ENCODE measurements at regions not wholly inside any gene's neighbourhood (a gene's known extent, or its start where the extent isn't known, plus 50 kb on each side); places are given as distances from the start of the nearest gene placed in this dataset.

GRCh38 chr4:111480510-111480909, 664.7 kb upstream of the FAM241A start:
- Histone ChIP-seq H3K36me3 (ENCODE audit: control insufficient read depth in 1 of 2, insufficient read depth in 2 of 2, low read length in 1 of 2) (no peaks in the 10 kb centered on the region), H3K27me3 (ENCODE audit: control insufficient read depth in 1 of 2, insufficient read depth in 2 of 2, low read length in 1 of 2) (no peaks in the 10 kb centered on the region), H3K27ac (ENCODE audit: low read depth in 1 of 2, low read length in 2 of 2) (no peak overlapping the region), H3K4me3 (ENCODE audit: low read length in 2 of 2) (no peak overlapping the region), H3K9me3 (ENCODE audit: control insufficient read depth, low read length) (no peaks in the 10 kb centered on the region), H3K4me1 (ENCODE audit: control insufficient read depth in 1 of 2, insufficient read depth in 2 of 2, low read length in 2 of 2) (no peaks in the 10 kb centered on the region)
- no peak for DNase-seq
- ATAC-seq (ENCODE audit: low FRiP score): no peak
- intact Hi-C loops (cut with DNase I): loop anchor here in 1 of 2 donors (10.0 kb wide), 1 partner anchor 346 kb away; no protein-coding TSS in a partner anchor

- Histone ChIP-seq H3K27me3 (ENCODE audit: control insufficient read depth in 1 of 2, insufficient read depth in 2 of 2, low read length in 1 of 2) (no peaks in the 10 kb centered on the region), H3K4me3 (ENCODE audit: low read length in 2 of 2) (no peak overlapping the region), H3K36me3 (ENCODE audit: control insufficient read depth in 1 of 2, insufficient read depth in 2 of 2, low read length in 1 of 2) (no peaks in the 10 kb centered on the region), H3K27ac (ENCODE audit: low read depth in 1 of 2, low read length in 2 of 2) (no peak overlapping the region), H3K9me3 (ENCODE audit: control insufficient read depth, low read length) (no peaks in the 10 kb centered on the region), H3K4me1 (ENCODE audit: control insufficient read depth in 1 of 2, insufficient read depth in 2 of 2, low read length in 2 of 2) (no peaks in the 10 kb centered on the region)
- peak in 1 of 2 donors; percentile 49 for DNase-seq
- WGBS, 2 donors: 93 to 94% methylated on average over 8 of the region's 8 CpGs
- intact Hi-C loops (cut with DNase I): loop anchor here in 1 of 2 donors (10.0 kb wide), 1 partner anchor 349 kb away; no protein-coding TSS in a partner anchor
- no peak for ATAC-seq (ENCODE audit: low FRiP score)
Observed at GRCh38 chr4:111483375-111484169, 661.7 kb upstream of the FAM241A start.

- ATAC-seq (ENCODE audit: low FRiP score): no peak
- H3K36me3 ChIP-seq (ENCODE audit: control insufficient read depth in 1 of 2, insufficient read depth in 2 of 2, low read length in 1 of 2): no peaks in the 10 kb centered on the region
- 0 to 4% methylated on average over 1 of the region's 1 CpG for WGBS, 2 donors
- H3K27ac ChIP-seq (ENCODE audit: low read depth in 1 of 2, low read length in 2 of 2): no peak overlapping the region
- H3K4me1 ChIP-seq (ENCODE audit: control insufficient read depth in 1 of 2, insufficient read depth in 2 of 2, low read length in 2 of 2): no peaks in the 10 kb centered on the region
- no peak for DNase-seq
- no peaks in the 10 kb centered on the region for H3K27me3 ChIP-seq (ENCODE audit: control insufficient read depth in 1 of 2, insufficient read depth in 2 of 2, low read length in 1 of 2)
- no peaks in the 10 kb centered on the region for H3K9me3 ChIP-seq (ENCODE audit: control insufficient read depth, low read length)
- intact Hi-C loops (cut with DNase I): no loop called here
- H3K4me3 ChIP-seq (ENCODE audit: low read length in 2 of 2): no peak overlapping the region
Observed at GRCh38 chr4:111492496-111492895, 652.8 kb upstream of the FAM241A start.

- no peaks in the 10 kb centered on the region for H3K36me3 ChIP-seq (ENCODE audit: control insufficient read depth in 1 of 2, insufficient read depth in 2 of 2, low read length in 1 of 2)
- H3K9me3 ChIP-seq (ENCODE audit: control insufficient read depth, low read length): no peaks in the 10 kb centered on the region
- H3K4me1 ChIP-seq (ENCODE audit: control insufficient read depth in 1 of 2, insufficient read depth in 2 of 2, low read length in 2 of 2): no peaks in the 10 kb centered on the region
- H3K27me3 ChIP-seq (ENCODE audit: control insufficient read depth in 1 of 2, insufficient read depth in 2 of 2, low read length in 1 of 2): no peaks in the 10 kb centered on the region
- ATAC-seq (ENCODE audit: low FRiP score) (no peak), DNase-seq (no peak)
- H3K4me3 ChIP-seq (ENCODE audit: low read length in 2 of 2): no peak overlapping the region
- H3K27ac ChIP-seq (ENCODE audit: low read depth in 1 of 2, low read length in 2 of 2): no peak overlapping the region
- intact Hi-C loops (cut with DNase I): no loop called here
- 28 to 30% methylated on average over 2 of the region's 2 CpGs for WGBS, 2 donors
Observed at GRCh38 chr4:111494471-111494870, 650.8 kb upstream of the FAM241A start.

GRCh38 chr4:111494971-111495370, 650.3 kb upstream of the FAM241A start:
- WGBS, 2 donors: 7% methylated on average over 1 of the region's 1 CpG
- H3K9me3 ChIP-seq (ENCODE audit: control insufficient read depth, low read length): no peaks in the 10 kb centered on the region
- H3K27me3 ChIP-seq (ENCODE audit: control insufficient read depth in 1 of 2, insufficient read depth in 2 of 2, low read length in 1 of 2): no peaks in the 10 kb centered on the region
- no peak for ATAC-seq (ENCODE audit: low FRiP score)
- intact Hi-C loops (cut with DNase I): no loop called here
- H3K4me1 ChIP-seq (ENCODE audit: control insufficient read depth in 1 of 2, insufficient read depth in 2 of 2, low read length in 2 of 2): no peaks in the 10 kb centered on the region
- no peak overlapping the region for H3K4me3 ChIP-seq (ENCODE audit: low read length in 2 of 2)
- H3K27ac ChIP-seq (ENCODE audit: low read depth in 1 of 2, low read length in 2 of 2): no peak overlapping the region
- DNase-seq: no peak
- no peaks in the 10 kb centered on the region for H3K36me3 ChIP-seq (ENCODE audit: control insufficient read depth in 1 of 2, insufficient read depth in 2 of 2, low read length in 1 of 2)

GRCh38 chr4:111499291-111499690, 646.0 kb upstream of the FAM241A start:
- no peak for ATAC-seq (ENCODE audit: low FRiP score)
- Histone ChIP-seq H3K4me1 (ENCODE audit: control insufficient read depth in 1 of 2, insufficient read depth in 2 of 2, low read length in 2 of 2) (no peaks in the 10 kb centered on the region), H3K4me3 (ENCODE audit: low read length in 2 of 2) (no peak overlapping the region), H3K27ac (ENCODE audit: low read depth in 1 of 2, low read length in 2 of 2) (no peak overlapping the region), H3K36me3 (ENCODE audit: control insufficient read depth in 1 of 2, insufficient read depth in 2 of 2, low read length in 1 of 2) (no peaks in the 10 kb centered on the region), H3K9me3 (ENCODE audit: control insufficient read depth, low read length) (no peaks in the 10 kb centered on the region), H3K27me3 (ENCODE audit: control insufficient read depth in 1 of 2, insufficient read depth in 2 of 2, low read length in 1 of 2) (no peaks in the 10 kb centered on the region)
- intact Hi-C loops (cut with DNase I): no loop called here
- no peak for DNase-seq
- 59 to 61% methylated on average over 3 of the region's 3 CpGs for WGBS, 2 donors

GRCh38 chr4:111499706-111500105, 645.5 kb upstream of the FAM241A start:
- Histone ChIP-seq H3K4me1 (ENCODE audit: control insufficient read depth in 1 of 2, insufficient read depth in 2 of 2, low read length in 2 of 2) (no peaks in the 10 kb centered on the region), H3K27ac (ENCODE audit: low read depth in 1 of 2, low read length in 2 of 2) (no peak overlapping the region), H3K27me3 (ENCODE audit: control insufficient read depth in 1 of 2, insufficient read depth in 2 of 2, low read length in 1 of 2) (no peaks in the 10 kb centered on the region), H3K4me3 (ENCODE audit: low read length in 2 of 2) (no peak overlapping the region), H3K9me3 (ENCODE audit: control insufficient read depth, low read length) (no peaks in the 10 kb centered on the region), H3K36me3 (ENCODE audit: control insufficient read depth in 1 of 2, insufficient read depth in 2 of 2, low read length in 1 of 2) (no peaks in the 10 kb centered on the region)
- intact Hi-C loops (cut with DNase I): no loop called here
- ATAC-seq (ENCODE audit: low FRiP score) (no peak), DNase-seq (no peak)
- 75 to 88% methylated on average over 1 of the region's 1 CpG for WGBS, 2 donors

GRCh38 chr4:111500858-111501257, 644.4 kb upstream of the FAM241A start:
- ATAC-seq (ENCODE audit: low FRiP score) (no peak), DNase-seq (no peak)
- H3K9me3 ChIP-seq (ENCODE audit: control insufficient read depth, low read length): no peaks in the 10 kb centered on the region
- no peaks in the 10 kb centered on the region for H3K27me3 ChIP-seq (ENCODE audit: control insufficient read depth in 1 of 2, insufficient read depth in 2 of 2, low read length in 1 of 2)
- H3K4me1 ChIP-seq (ENCODE audit: control insufficient read depth in 1 of 2, insufficient read depth in 2 of 2, low read length in 2 of 2): no peaks in the 10 kb centered on the region
- intact Hi-C loops (cut with DNase I): no loop called here
- WGBS, 2 donors: 69 to 86% methylated on average over 3 of the region's 3 CpGs
- H3K27ac ChIP-seq (ENCODE audit: low read depth in 1 of 2, low read length in 2 of 2): no peak overlapping the region
- no peak overlapping the region for H3K4me3 ChIP-seq (ENCODE audit: low read length in 2 of 2)
- no peaks in the 10 kb centered on the region for H3K36me3 ChIP-seq (ENCODE audit: control insufficient read depth in 1 of 2, insufficient read depth in 2 of 2, low read length in 1 of 2)

- Histone ChIP-seq H3K9me3 (ENCODE audit: control insufficient read depth, low read length) (no peaks in the 10 kb centered on the region), H3K27me3 (ENCODE audit: control insufficient read depth in 1 of 2, insufficient read depth in 2 of 2, low read length in 1 of 2) (no peaks in the 10 kb centered on the region), H3K4me1 (ENCODE audit: control insufficient read depth in 1 of 2, insufficient read depth in 2 of 2, low read length in 2 of 2) (no peaks in the 10 kb centered on the region), H3K4me3 (ENCODE audit: low read length in 2 of 2) (no peak overlapping the region), H3K36me3 (ENCODE audit: control insufficient read depth in 1 of 2, insufficient read depth in 2 of 2, low read length in 1 of 2) (no peaks in the 10 kb centered on the region), H3K27ac (ENCODE audit: low read depth in 1 of 2, low read length in 2 of 2) (no peak overlapping the region)
- no peak for ATAC-seq (ENCODE audit: low FRiP score)
- WGBS, 2 donors: 91 to 99% methylated on average over 2 of the region's 2 CpGs
- intact Hi-C loops (cut with DNase I): no loop called here
- no peak for DNase-seq
Observed at GRCh38 chr4:111501946-111502345, 643.3 kb upstream of the FAM241A start.

Data from aorta (tissue), 5 donors.